ENCODE measurements at regions not wholly inside any gene's neighbourhood (a gene's known extent, or its start where the extent isn't known, plus 50 kb on each side); places are given as distances from the start of the nearest gene placed in this dataset.
"Not testable (repeated sequence)": the region's sequence is repeated elsewhere in the genome, so short reads cannot be mapped to it uniquely, and the experiment has no call there.

DNA sequence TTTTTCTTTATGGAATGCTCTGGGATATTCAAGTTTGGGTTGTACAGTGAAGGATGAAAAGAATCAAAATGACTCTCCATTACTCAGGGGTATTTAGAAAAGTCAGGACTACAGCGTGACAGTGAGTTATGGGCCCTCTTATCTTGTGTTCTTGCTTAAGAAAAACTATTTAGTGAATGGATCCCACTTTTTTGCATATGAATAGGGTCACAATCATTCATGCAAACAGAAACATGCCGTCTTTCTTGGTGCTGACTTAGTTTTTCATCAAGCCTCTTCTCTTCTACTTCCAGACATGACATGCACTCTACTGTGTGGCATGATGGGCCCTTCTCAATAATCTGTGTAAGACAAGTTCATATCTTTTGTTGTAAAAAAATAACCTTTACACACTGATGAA lies 488.4 kb upstream of the MMS22L start:
- DNase-seq (ENCODE audit: low read depth) = no peak
- H3K4me3 ChIP-seq (ENCODE audit: low read depth, low read length) = no peak overlapping the region
- TF ChIP-seq, protein P1, sequence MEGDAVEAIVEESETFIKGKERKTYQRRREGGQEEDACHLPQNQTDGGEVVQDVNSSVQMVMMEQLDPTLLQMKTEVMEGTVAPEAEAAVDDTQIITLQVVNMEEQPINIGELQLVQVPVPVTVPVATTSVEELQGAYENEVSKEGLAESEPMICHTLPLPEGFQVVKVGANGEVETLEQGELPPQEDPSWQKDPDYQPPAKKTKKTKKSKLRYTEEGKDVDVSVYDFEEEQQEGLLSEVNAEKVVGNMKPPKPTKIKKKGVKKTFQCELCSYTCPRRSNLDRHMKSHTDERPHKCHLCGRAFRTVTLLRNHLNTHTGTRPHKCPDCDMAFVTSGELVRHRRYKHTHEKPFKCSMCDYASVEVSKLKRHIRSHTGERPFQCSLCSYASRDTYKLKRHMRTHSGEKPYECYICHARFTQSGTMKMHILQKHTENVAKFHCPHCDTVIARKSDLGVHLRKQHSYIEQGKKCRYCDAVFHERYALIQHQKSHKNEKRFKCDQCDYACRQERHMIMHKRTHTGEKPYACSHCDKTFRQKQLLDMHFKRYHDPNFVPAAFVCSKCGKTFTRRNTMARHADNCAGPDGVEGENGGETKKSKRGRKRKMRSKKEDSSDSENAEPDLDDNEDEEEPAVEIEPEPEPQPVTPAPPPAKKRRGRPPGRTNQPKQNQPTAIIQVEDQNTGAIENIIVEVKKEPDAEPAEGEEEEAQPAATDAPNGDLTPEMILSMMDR (IDR thresholded peaks at IDR 0.05; ENCODE audit: low read depth, low read length, missing control alignments) = no peak

DNA sequence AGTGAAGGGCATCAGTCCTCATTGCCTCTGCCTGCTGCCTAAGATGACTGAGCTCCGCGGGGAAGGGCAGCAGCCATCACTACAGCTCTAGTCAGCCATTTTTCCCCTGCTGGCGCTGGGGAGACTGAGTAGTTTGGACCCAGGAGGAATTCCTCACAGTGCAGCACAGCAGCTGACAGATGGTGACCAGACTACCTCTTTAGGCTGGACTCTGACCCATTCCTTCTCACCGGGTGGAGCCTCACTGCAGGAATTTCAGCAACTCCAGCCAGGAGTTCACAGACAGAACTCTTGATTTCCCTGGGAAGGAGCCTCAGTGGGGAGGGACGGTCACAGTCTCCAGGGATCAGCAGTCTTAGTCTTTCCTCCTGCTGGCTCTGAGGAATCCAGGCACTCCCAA lies 492.0 kb upstream of the MMS22L start:
- H3K4me3 ChIP-seq (ENCODE audit: low read depth, low read length) = no peak overlapping the region
- DNase-seq (ENCODE audit: low read depth) = no peak
- TF ChIP-seq, protein P1 (IDR thresholded peaks at IDR 0.05; ENCODE audit: low read depth, low read length, missing control alignments) = no peak

DNA sequence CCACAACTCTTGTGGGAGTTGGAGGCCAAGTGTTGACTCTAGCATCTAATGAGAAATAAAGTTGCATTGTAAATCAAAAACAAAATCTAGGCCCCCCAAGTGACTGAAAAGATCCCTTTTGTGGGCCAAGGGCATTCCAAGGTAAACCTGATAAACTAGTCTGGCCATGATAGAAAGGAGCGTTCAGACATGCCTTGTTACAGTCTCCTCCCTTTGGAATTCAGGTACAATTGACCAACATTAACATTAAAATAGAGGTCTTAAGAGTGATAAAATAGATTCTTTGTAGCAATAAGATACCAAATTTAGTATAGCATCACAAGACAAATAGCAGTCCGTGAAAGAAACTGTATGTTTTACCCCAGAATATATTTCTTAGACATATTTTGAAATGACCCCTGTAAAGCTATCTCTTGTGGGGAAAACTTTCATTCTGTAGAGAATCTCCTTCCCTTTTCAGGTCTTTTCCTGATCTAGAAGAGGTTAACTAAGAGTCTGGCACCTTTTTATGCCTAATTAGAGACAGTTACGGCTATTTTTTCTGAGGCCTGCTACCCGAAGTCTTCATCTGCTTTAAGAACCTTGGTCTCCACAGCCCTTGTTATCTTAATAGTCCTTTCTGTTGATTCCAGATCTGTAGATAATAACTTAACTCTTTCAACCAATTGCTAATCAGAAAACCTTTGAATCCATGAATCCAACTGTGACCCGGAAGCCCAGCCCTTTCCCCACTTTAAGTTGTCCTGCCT lies 495.4 kb upstream of the MMS22L start:
- no peak overlapping the region for H3K4me3 ChIP-seq (ENCODE audit: low read depth, low read length)
- TF ChIP-seq, protein P1 (IDR thresholded peaks at IDR 0.05; ENCODE audit: low read depth, low read length, missing control alignments) = no peak
- no peak for DNase-seq (ENCODE audit: low read depth)

DNA sequence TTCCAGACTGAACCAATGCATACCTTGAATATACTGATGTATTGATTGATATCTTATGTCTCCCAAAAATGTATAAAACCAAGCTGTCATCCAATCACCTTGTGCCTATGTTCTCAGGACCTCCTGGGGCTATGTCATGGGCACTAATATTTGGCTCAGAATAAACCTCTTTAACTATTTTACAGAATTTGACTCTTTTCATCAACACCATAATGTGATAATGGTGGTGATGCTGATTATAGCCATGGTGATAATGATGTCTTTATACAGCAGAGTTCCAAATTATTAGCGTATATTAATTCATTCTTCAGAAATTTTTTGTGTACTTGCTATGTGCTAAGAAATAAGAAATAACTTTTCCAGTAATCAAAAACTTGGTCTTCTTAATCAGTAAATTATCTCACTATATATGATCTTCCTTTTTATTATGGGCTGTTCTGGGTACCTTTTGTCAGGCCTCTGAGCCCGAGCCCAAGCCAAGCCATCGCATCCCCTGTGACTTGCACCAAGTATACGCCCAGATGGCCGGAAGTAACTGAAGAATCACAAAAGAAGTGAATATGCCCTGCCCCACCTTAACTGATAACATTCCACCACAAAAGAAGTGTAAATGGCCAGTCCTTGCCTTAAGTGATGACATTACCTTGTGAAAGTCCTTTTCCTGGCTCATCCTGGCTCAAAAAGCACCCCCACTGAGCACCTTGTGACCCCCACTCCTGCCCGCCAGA lies 496.2 kb upstream of the MMS22L start:
- not testable (repeated sequence) for H3K4me3 ChIP-seq (ENCODE audit: low read depth, low read length); DNase-seq (ENCODE audit: low read depth)

DNA sequence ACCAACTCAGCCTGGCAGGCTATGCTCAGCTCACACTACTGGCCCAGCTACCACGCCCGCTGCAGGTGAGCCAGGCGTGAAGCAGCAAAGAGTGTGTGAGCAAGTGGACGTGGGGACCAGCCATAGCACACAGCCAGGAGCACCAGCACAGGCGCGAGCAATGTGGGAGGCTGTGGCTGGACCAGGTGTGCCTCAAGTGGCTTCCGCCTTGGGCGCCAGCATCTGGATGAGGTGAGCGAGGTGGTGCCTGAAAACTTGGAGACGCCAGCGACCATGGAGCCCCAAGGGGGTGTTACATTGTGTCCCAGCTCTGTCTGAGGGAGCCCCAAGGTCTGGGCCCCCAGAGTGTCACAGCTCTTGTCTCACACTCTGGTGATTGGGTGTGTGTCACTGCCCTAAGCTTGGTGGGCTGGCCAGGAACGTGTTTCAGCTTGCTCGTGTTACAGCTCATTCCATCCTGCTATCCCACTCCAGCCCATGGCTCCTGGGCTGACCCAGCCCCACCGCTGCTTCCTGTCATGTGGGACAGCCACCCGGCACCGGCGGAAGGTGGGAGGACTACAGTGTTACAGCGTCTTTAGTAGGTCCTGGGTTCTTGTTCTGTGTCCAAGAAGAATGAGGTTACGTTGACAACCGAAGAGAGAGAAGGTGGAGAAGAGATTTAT lies 508.0 kb upstream of the MMS22L start:
- H3K4me3 ChIP-seq (ENCODE audit: low read depth, low read length) = no peak overlapping the region
- DNase-seq (ENCODE audit: low read depth) = no peak
- TF ChIP-seq, protein P1 (IDR thresholded peaks at IDR 0.05; ENCODE audit: low read depth, low read length, missing control alignments) = no peak

DNA sequence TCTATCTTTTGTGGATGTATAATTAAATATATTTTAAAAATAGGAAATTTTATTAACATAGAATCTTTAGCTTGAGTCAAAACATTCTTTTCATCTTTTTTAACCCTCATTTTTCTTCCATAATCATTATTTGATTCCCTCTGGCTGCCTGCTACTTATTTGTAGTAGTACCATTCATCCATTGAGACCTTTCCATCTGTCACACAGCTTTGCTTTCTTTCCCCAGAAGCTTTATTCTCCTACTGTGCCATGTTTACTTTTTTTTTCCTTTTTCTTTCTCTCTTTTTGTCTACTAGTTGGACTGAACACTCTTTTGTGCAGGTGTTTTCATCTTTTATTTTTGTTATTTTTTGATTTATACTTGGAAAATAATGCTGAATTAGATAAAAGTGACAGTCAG lies 522.6 kb upstream of the MMS22L start:
- H3K4me3 ChIP-seq (ENCODE audit: low read depth, low read length) = no peak overlapping the region
- TF ChIP-seq, protein P1 (IDR thresholded peaks at IDR 0.05; ENCODE audit: low read depth, low read length, missing control alignments) = no peak
- DNase-seq (ENCODE audit: low read depth) = no peak

DNA sequence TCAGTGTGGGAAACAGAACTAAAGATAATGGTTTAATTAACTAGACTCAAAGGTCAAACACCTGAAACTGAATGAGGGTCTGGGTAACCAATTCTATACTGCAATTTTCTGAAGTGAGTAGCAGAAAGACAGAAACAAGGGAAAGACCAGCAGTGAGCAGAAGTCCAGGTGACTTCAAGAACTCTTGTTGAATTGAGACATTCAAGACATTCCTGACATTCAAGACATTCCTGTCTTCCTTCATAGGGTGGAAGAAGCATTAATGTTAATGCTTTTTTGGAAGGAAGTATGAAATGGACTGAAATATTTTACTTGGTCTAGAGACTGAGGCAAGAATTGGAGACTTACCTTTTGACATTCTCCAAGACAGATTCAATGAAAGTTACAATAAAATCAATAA lies 529.9 kb upstream of the MMS22L start:
- no peak overlapping the region for H3K4me3 ChIP-seq (ENCODE audit: low read depth, low read length)
- no peak for DNase-seq (ENCODE audit: low read depth)
- TF ChIP-seq, protein P1 (IDR thresholded peaks at IDR 0.05; ENCODE audit: low read depth, low read length, missing control alignments) = no peak
